GM20000 (cell line): ENCODE measurements at regions not wholly inside any gene's neighbourhood (a gene's known extent, or its start where the extent isn't known, plus 50 kb on each side); places are given as distances from the start of the nearest gene placed in this dataset.

Source experiments
- DNase-seq: peaks from one replicate; pipeline ENCODE4 v3.0.0; 2012; ENCODE audit warnings: low spot score
- TF ChIP-seq, protein P1 (sequence below): IDR thresholded peaks from 2 replicates; pipeline ENCODE4 v1.5.1; 2012; ENCODE audit warnings: mild to moderate bottlenecking, control low read depth; ENCODE audit errors: extremely low read depth, missing control alignments

DNA sequence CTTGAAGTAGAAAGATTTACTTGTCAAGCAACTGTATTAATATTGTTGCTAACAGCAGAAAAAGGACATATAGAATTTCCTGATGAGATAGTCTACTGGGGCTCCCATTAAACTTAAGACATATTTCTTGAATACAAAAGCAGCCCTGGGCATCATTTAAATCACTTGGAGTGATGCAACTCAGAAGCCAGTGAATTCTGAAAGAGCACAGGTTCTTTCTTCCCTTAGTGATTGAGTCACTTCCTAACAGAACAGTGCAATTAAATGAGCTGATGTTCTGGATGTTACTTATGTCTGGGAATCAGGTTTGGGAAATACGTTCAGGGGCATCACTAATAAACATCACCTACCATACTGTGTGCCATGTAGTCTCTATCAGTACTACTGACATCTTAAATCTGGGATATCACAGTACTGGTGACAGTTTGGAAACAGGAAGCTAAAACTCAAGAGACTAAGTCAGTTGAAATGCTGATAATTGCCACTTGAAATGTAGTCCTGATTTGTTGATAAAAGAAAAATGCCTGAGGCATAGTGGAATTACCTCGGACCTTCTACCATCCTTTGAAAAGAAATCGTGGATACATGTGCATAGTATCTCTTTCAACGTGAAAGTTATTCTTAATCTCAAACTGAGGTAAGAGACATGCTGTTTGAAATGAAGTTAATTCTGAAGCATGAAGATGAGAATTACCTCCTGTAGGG, 249.2 kb upstream of the GPRIN3 start:
- DNase-seq: no peak
- TF ChIP-seq, protein P1, sequence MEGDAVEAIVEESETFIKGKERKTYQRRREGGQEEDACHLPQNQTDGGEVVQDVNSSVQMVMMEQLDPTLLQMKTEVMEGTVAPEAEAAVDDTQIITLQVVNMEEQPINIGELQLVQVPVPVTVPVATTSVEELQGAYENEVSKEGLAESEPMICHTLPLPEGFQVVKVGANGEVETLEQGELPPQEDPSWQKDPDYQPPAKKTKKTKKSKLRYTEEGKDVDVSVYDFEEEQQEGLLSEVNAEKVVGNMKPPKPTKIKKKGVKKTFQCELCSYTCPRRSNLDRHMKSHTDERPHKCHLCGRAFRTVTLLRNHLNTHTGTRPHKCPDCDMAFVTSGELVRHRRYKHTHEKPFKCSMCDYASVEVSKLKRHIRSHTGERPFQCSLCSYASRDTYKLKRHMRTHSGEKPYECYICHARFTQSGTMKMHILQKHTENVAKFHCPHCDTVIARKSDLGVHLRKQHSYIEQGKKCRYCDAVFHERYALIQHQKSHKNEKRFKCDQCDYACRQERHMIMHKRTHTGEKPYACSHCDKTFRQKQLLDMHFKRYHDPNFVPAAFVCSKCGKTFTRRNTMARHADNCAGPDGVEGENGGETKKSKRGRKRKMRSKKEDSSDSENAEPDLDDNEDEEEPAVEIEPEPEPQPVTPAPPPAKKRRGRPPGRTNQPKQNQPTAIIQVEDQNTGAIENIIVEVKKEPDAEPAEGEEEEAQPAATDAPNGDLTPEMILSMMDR: no peak

DNA sequence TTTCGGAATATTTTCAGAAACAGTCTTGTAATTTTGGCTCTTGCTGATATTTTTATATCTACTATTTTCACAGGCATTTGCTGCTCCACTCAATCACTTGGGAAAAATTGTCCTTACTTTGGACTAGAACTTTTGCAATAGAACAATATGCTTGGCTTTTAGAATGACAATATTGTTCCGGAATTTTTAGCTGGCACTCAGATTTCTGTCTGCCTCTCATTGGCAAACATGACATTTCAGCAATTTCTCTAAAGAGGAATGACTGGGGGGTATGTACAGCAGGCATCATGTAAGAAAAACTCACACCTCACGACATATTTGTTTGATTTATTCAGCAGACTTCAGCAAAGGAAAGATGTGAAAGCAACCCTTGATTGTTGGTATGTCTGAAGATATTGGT, 243.6 kb upstream of the GPRIN3 start:
- DNase-seq: no peak
- TF ChIP-seq, protein P1: no peak

DNA sequence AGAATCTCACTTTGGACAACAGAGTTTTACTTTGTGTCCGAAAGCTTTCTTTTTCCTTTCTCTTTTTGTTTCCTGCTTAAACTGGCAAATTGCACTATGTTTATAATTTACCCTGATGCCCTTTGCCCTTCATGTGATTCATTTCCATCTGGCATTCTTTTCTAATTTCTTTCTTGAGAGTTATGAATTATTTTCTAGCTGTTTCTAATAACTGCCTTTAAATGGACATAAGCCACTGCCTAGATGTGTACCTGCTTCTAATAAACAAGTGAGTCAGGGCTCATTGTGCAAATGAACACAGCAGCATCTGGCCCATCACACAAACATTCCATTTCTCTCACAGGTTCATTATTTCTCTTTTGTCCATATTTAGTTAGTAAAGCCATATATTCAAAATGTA, 242.3 kb upstream of the GPRIN3 start:
- no peak for DNase-seq
- TF ChIP-seq, protein P1: no peak

- DNase-seq: no peak
- TF ChIP-seq, protein P1: no peak
Measured at GRCh38 chr4:89545315-89545714, 237.7 kb upstream of the GPRIN3 start.

GRCh38 chr4:89541998-89542397, 234.4 kb upstream of the GPRIN3 start:
- TF ChIP-seq, protein P1: no peak
- no peak for DNase-seq

GRCh38 chr4:89539797-89540711, 232.5 kb upstream of the GPRIN3 start:
- DNase-seq: no peak
- TF ChIP-seq, protein P1: no peak

GRCh38 chr4:89539374-89539773, 231.8 kb upstream of the GPRIN3 start:
- TF ChIP-seq, protein P1: no peak
- no peak for DNase-seq
